ENCODE measurements at regions not wholly inside any gene's neighbourhood (a gene's known extent, or its start where the extent isn't known, plus 50 kb on each side); places are given as distances from the start of the nearest gene placed in this dataset.

GRCh38 chr12:25372002-25372401 lies 121.3 kb upstream of the KRAS start:
- CTCF ChIA-PET (ENCODE audit: low intra/inter-chr PET ratio) = no interaction called here

More at GRCh38 chr12:25372002-25372401, 121.3 kb upstream of the KRAS start:
- no peaks in the 10 kb centered on the region for H4K20me1 ChIP-seq (replicated peaks; ENCODE audit: control insufficient read depth, insufficient read depth, low read length)
- no TSS peak for BruUV-seq (replicated peaks)
- no peaks in the 10 kb centered on the region for H3K9me1 ChIP-seq (ENCODE audit: control insufficient read depth, insufficient read depth, low read length)
- H3K27me3 ChIP-seq (ENCODE audit: control insufficient read depth in 2 of 2, insufficient read depth in 2 of 2, low read length in 2 of 2) = peaks cover 7 to 11% of the 10 kb centered on the region in 2 experiments; a peak in 4 of 5 replicates
- DNase-seq (ENCODE audit: extremely low read depth in 1 of 4, low spot score in 3 of 4) (no peak), FAIRE-seq (no peak), ATAC-seq (no peak)
- in situ Hi-C loops (cut with MboI) = no loop called here
- no peak overlapping the region for H3K4me2 ChIP-seq (ENCODE audit: insufficient read depth, low read length)
- no peaks in the 10 kb centered on the region for H3K9me3 ChIP-seq (replicated peaks; ENCODE audit: control insufficient read depth, insufficient read depth, low read depth, low read length)
- no peaks in the 10 kb centered on the region for H3K36me3 ChIP-seq (ENCODE audit: control insufficient read depth, insufficient read depth, low read length)
- POLR2A ChIA-PET = no interaction called here
- no peak overlapping the region for H3K4me3 ChIP-seq
- no peak overlapping the region for H3K9ac ChIP-seq (ENCODE audit: insufficient read depth in 1 of 2, low read depth in 2 of 2, low read length in 2 of 2)
- H3K27ac ChIP-seq (ENCODE audit: extremely low read depth, low read depth, low read length) = no peak overlapping the region
- no peak overlapping the region for H2AFZ ChIP-seq (ENCODE audit: low read depth, low read length)
- TF ChIP-seq ZNF668 (CRISPR knock-in tag; IDR thresholded peaks at IDR 0.05) (no peak), KLF16 (IDR thresholded peaks at IDR 0.05) (no peak), PURB (CRISPR knock-in tag; IDR thresholded peaks at IDR 0.05; ENCODE audit: low read depth) (no peak), ZNF12 (CRISPR knock-in tag; IDR thresholded peaks at IDR 0.05) (no peak), GTF3C2 (IDR thresholded peaks at IDR 0.05; ENCODE audit: borderline replicate concordance, extremely low read depth, insufficient read length) (no peak)
- intact Hi-C loops (cut with micrococcal nuclease) = no loop called here
- peaks cover 0 to 7% of the 10 kb centered on the region in 2 experiments; a peak in 1 of 5 replicates for H3K4me1 ChIP-seq (replicated peaks in 1 of 2; ENCODE audit: control insufficient read depth in 2 of 2, insufficient read depth in 2 of 2, low read length in 2 of 2)
- no peaks in the 10 kb centered on the region for H3K79me2 ChIP-seq (ENCODE audit: control insufficient read depth, insufficient read depth, low read length)
